Pancreas (tissue), 10 donors: ENCODE measurements at regions not wholly inside any gene's neighbourhood (a gene's known extent, or its start where the extent isn't known, plus 50 kb on each side); places are given as distances from the start of the nearest gene placed in this dataset.

ENCODE experiments used
- ATAC-seq, 4 donors: fragments of 200-7000 bp; cut with Tn5 transposase; one replicate each; pipeline versions ENCODE4 v1.8.0 to v1.9.1; 2020; ENCODE audit warnings: mild to moderate bottlenecking in 4 of 4, moderate library complexity in 4 of 4
- DNase-seq, 6 donors: peaks; one replicate each; pipeline ENCODE4 v3.0.0-alpha.2; 2020
- FAIRE-seq: peaks from 2 replicates; lab custom pipeline; 2012; peaks lifted over from hg19 to GRCh38; lab: Jason Lieb, UNC
- H3K27ac ChIP-seq, 4 donors: fragments of 200-600 bp; sonication (generic); 1 replicate in 3 of 4; 2 replicates in 1 of 4; pipeline versions ENCODE4 v1.5.0 to v1.8.0; 2020
- H3K27me3 ChIP-seq, 4 donors: fragments of 200-600 bp; one replicate each; pipeline ENCODE4 v1.8.0; 2021
- H3K36me3 ChIP-seq, 3 donors: fragments of 200-600 bp; sonication (generic) in 1 of 3; one replicate each; pipeline versions ENCODE4 v1.5.0 to v1.8.0; 2020 to 2021
- H3K4me1 ChIP-seq, 3 donors: fragments of 200-600 bp; one replicate each; pipeline ENCODE4 v1.8.0; 2021
- H3K4me3 ChIP-seq, 4 donors: fragments of 200-600 bp; sonication (generic) in 2 of 4; one replicate each; pipeline versions ENCODE4 v1.5.0 to v1.8.0; 2020 to 2021
- H3K9me3 ChIP-seq, 4 donors: fragments of 200-600 bp; one replicate each; pipeline ENCODE4 v1.8.0; 2021
- CTCF ChIP-seq, 4 donors: fragments of 200-600 bp; sonication (generic) in 3 of 4; IDR thresholded peaks; one replicate each; pipeline versions ENCODE4 v1.5.0 to v1.8.0; 2021; ENCODE audit warnings: antibody characterized with exemption in 4 of 4
- WGBS, 2 donors: extraction: QIAGEN DNeasy Blood & Tissue Kit; methylation state at CpG; one replicate each; pipeline ENCODE4 v1.1.7; 2013; 5-methylcytosine and 5-hydroxymethylcytosine counted together
- intact Hi-C, 3 donors: fragments of 100-400 bp; cut with DNase I; formaldehyde crosslinking; loops; one replicate each; pipeline versions ENCODE4 v1.11.1 to v1.14.2; 2022
- donor health status: healthy with polysubstance abuse.
- donor health status: DM: no; HTN: no; CAD: no; lungs with moderate emphysema.
- donor health status: DM: no; HTN: no; CAD: no.
- donor health status: control.
- donor health status: control.
- donor health status: Bipolar disorder and iron deficiency.
- donor health status: DM: yes; HTN: yes; CAD: no.
- donor health status: DM: no; HTN: no; CAD: no.
- donor health status: DM: no; HTN: no; CAD: no.
- donor health status: DM: yes; HTN: yes; CAD: no.

DNA sequence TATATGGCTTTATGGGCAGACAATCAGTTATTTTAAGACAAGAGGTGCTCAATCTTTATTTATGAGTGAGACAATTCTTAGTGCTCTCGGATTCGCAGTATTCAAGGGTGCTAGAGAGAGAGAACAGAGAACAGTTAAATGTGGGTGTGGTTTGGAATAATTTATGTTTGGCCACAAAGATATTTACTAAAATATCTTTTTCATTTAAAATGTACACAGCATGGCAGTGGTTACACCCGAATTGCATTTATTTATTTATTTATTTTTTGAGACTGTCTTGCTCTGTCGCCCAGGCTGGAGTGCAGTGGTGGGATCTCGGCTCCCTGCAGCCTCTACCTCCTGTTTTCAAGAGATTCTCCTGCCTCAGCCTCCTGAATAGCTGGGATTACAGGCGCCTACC, 109.2 kb downstream of the CDCA7 start:
- WGBS, 2 donors = 87 to 88% methylated on average over 6 of the region's 6 CpGs
- H3K27ac ChIP-seq = no peak overlapping the region
- FAIRE-seq (no peak), DNase-seq (no peak), ATAC-seq (no peak)
- H3K36me3 ChIP-seq = no peaks in the 10 kb centered on the region
- H3K4me3 ChIP-seq = no peak overlapping the region
- H3K4me1 ChIP-seq = no peaks in the 10 kb centered on the region
- H3K9me3 ChIP-seq = no peaks in the 10 kb centered on the region
- intact Hi-C loops = no loop called here
- TF ChIP-seq CTCF (IDR thresholded peaks at IDR 0.05) = no peak
- H3K27me3 ChIP-seq = no peaks in the 10 kb centered on the region

DNA sequence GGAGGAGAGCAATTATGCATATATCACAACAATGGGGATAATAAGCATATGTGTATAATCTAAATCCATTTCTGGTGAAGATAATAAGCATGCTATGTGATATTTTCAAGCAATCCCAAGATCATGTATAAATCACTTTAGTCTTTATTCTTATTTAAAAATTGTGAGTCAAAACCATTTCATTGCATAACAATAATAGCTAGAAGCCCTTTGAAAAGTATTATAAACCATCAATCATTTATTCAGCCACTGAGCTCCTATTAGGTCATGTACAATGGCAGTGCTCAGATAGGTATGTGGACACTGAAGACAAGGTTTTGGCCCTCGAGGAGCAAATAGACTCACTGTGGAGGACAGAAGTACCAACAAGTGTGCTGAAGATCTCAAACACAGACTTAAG, 113.1 kb downstream of the CDCA7 start:
- no peak overlapping the region for H3K4me3 ChIP-seq
- no peaks in the 10 kb centered on the region for H3K4me1 ChIP-seq
- no peaks in the 10 kb centered on the region for H3K9me3 ChIP-seq
- intact Hi-C loops = no loop called here
- DNase-seq (no peak), ATAC-seq (no peak), FAIRE-seq (no peak)
- WGBS, 2 donors = 23 to 40% methylated on average over 1 of the region's 1 CpG
- no peaks in the 10 kb centered on the region for H3K36me3 ChIP-seq
- H3K27me3 ChIP-seq = no peaks in the 10 kb centered on the region
- H3K27ac ChIP-seq = no peak overlapping the region
- no peak for TF ChIP-seq CTCF (IDR thresholded peaks at IDR 0.05)

DNA sequence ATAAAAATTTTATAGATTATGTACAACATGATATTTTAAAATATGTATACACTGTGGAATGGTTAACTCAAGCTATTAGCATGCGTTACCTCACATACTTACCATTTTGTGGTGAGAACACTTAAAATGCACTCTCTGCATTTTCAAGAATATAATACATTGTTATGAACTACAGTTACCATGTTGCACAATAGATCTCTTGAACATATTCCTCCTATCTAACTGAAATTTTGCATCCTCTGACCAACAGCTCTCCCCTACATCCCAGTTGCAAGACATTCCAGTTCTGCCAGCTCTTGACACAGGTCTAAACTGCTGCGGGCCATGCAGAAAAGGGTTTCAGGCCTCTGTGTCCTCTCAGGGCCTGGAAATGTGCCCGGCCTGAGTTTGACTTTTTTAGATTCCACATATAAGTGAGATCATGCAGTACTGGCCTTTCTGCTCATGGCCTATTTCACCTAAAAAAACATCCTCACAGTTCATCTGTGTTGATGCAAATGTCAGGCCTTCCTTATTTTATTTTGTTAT, 113.7 kb downstream of the CDCA7 start:
- intact Hi-C loops = no loop called here
- Histone ChIP-seq H3K4me1 (no peaks in the 10 kb centered on the region), H3K36me3 (no peaks in the 10 kb centered on the region), H3K27ac (no peak overlapping the region), H3K27me3 (no peaks in the 10 kb centered on the region), H3K9me3 (no peaks in the 10 kb centered on the region), H3K4me3 (no peak overlapping the region)
- FAIRE-seq = no peak
- TF ChIP-seq CTCF (IDR thresholded peaks at IDR 0.05) = no peak
- 87 to 98% methylated on average over 3 of the region's 3 CpGs for WGBS, 2 donors
- ATAC-seq = no peak
- DNase-seq = no peak

GRCh38 chr2:173472112-173472511, 117.4 kb downstream of the CDCA7 start:
- H3K27me3 ChIP-seq = no peaks in the 10 kb centered on the region
- DNase-seq = no peak
- no peak for TF ChIP-seq CTCF (IDR thresholded peaks at IDR 0.05)
- no peaks in the 10 kb centered on the region for H3K4me1 ChIP-seq
- no peaks in the 10 kb centered on the region for H3K9me3 ChIP-seq
- no peak for FAIRE-seq
- 51 to 62% methylated on average over 2 of the region's 2 CpGs for WGBS, 2 donors
- no peak for ATAC-seq
- H3K4me3 ChIP-seq = no peak overlapping the region
- H3K36me3 ChIP-seq = no peaks in the 10 kb centered on the region
- intact Hi-C loops = no loop called here
- H3K27ac ChIP-seq = no peak overlapping the region

DNA sequence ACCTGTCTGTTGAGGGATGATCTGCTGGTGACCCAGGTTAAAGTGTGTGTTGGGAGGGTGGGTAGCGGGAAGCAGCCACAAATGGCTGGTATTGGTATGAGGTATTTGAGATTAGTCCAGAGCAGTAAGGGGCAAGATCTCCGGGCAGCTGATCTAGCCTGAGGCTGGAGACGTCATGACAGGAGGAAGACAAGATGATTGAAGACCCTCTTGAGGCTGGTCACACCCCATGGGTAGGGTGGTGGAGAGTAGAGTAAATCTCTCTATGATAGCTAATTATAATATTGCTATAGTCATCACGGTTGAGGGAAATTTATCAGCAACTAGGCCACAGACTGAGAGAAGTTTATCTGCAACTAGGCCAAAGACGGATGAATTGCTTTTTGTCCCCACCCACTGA, 128.5 kb downstream of the CDCA7 start:
- 76 to 81% methylated on average over 5 of the region's 5 CpGs for WGBS, 2 donors
- FAIRE-seq (no peak), ATAC-seq (no peak), DNase-seq (no peak)
- H3K27me3 ChIP-seq = no peaks in the 10 kb centered on the region
- H3K4me1 ChIP-seq = no peaks in the 10 kb centered on the region
- no peak overlapping the region for H3K27ac ChIP-seq
- H3K4me3 ChIP-seq = no peak overlapping the region
- no peak for TF ChIP-seq CTCF (IDR thresholded peaks at IDR 0.05)
- no peaks in the 10 kb centered on the region for H3K36me3 ChIP-seq
- intact Hi-C loops = no loop called here
- H3K9me3 ChIP-seq = no peaks in the 10 kb centered on the region
